OCI-M1 (cell line): ENCODE measurements at regions not wholly inside any gene's neighbourhood (a gene's known extent, or its start where the extent isn't known, plus 50 kb on each side); places are given as distances from the start of the nearest gene placed in this dataset.

ENCODE experiments used
- DNase-seq: peaks from one replicate; lab custom pipeline; 2025; lab: John Stamatoyannopoulos, UW

DNA sequence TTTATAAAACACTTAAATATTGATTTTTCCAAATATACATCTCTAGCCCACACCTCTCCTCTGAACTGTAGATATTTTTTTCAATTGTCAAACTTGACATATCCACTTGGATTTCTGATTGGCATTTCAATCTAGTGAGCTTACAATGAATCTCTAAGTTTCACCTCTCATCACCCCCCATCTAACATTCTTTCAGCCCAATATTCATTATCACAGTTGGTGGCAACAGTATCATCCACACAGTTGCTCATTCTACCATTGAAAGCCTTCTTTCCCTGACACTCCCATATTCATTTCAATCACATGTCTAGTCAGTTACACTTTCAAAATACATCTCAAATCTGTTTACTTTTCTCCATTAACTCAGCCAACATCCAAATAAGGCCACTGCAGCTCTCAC is 385.2 kb downstream of the PCDH20 start:
- DNase-seq = no peak

DNA sequence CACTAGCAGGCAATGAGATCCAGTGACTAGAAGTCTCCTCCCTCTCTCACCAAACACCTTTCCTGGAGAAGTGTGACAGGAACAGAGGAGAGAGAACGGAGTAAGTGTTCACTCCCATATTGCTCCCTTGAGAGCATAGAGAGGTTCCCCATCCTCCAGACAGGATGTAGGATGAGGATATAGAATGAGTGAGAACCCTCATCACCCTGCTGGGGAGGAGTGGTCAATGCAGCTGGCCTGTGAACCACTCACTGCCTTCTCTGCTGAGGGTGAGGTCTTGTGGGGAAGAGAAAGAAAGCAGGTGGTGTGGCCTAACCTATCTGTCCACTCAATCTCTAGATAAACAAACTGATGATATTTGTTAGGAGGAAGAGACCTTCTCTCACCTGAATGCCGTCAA is 386.6 kb downstream of the PCDH20 start:
- no peak for DNase-seq

DNA sequence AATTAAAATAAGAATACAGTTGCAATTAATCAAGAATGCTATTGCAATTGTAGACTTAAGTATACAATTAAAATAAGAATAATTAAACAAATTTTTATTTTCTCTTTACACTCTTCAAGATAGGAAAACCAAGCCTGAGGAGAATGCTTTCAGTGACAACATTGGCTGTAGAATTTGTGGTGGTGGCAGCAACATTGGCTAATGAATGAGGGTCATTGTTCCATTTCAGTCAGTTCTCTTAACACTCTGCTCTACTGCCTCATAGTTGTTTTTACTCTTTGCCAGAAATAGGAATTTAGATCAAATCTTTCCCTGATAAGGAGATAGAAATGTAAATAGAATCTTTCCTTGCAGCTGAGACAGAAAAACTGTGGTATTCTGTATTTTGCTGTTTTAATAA is 391.6 kb downstream of the PCDH20 start:
- DNase-seq = no peak

DNA sequence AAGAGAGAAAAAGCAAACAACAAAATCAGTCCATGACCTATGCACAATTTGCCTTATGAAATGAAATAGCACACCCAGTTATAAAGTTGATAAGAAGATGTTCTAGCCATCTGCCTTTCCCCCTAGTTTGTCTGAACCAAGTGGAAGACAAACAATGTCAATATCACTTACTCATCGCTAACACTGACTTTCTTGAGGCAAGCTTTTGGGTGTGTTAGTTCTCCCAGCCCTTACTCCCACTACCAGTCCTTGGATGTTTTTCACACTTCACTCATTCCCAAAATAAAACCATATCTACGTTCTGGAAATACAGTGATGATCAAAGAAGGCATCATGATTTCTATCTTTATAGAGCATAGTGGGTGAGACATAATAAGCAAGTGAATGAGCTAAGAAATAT is 393.8 kb downstream of the PCDH20 start:
- no peak for DNase-seq

DNA sequence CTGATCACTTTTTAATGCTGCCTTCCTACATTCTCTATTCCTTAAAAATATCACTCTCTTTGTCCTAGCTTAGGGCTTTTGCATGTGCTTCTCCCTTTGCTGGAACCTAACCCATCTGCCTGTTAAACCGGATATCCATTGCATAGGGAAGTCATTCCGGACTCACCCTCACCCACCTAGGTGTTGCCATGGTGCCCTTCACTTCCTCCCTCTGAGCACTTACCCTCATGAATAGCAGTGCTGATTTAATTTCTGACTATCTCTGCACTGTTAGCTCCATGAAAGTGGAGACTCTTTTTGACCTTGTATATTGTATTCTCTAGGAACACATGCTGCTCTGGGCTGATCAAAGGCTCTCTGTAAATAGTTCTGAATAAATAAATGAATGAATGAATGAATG is 401.9 kb downstream of the PCDH20 start:
- DNase-seq = peak; percentile 37

DNA sequence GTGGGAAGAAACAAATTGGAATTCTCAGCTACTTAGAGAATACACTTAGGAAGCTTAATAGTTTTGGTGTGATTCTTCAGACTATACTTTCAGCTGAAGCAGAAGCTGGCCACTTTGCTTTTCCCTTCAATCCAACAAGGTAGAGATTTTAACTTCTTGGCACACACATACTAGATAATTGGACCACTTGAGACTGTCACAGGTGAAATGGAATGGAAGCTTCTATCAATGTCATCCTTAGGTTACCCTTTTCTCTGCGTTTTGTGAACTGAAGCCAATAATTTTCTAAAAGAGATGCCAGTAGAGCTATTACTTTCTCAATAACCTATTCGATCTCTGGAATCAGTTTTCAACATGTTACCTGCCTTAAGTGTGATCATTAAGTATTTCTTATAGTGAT is 405.3 kb downstream of the PCDH20 start:
- no peak for DNase-seq

DNA sequence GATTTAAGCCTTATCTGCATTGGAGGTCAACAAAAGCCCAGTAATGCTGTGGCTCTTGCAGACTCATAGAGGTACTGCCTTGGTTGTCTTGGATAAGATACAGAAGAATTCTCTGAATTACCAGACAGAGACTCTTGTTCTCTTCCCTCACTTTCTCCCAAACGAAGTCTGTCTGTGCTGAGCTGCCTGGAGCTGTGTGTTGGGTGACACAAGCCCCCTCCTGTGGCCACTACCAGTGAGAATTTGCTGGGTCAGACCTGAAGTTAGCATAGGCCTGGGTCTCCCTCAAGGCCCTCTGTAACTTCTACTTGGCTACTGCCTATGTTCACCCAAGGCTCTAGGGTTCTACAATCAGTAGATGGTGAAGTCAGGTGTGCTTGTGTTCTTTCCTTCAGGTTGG is 413.0 kb downstream of the PCDH20 start:
- no peak for DNase-seq

DNA sequence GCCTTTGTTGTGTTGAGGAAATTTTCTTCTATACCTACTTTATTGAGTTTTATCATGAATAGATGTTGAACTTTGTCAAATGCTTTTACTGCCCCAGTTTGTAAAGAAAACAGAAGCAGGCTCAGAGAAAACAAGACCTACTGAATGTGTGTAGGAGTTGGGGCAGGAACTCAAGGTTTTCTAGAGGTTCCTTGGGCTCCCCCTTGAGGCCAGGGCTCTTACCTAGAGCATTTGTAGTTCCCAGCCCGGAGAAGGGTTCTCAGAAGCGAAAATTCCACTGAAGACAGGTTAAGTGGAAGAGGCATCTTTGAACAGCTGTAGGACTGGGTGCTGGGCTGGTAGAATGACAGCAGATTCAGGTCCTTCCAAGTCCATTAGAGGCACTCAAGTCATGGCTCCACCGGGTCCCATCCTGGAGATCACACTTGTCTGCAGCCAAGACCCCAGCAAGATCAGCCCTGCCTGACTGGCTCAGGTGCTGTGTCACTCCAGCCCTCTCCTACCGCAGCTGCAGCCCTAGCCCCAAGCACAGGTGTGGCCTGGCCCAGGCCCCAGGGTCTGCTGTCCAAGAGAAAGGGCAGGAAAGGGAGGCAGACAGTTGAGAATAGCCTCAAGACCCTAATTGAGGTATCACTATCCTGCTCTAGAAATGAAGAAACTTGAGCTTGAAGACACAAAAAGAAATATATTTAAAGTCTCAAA is 425.5 kb downstream of the PCDH20 start:
- DNase-seq = peak; percentile 80

DNA sequence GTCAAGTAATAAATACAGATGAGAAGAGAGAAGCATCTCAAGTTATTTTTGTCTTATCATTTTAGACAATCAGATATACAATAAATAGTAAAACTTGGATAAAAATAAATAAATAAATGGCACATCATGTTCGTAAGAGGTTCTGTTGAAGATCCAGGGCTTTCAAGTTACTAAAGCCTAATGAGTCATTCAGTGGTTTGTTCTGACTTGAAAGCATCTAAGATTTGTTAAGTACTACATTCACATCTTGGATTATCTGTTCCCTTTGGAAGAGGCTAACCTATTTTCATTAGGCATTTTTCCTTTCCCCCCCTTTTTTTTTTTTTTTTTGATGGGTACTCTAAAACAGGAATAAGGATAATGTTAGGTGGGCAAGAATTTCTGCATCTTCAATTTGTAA is 429.3 kb downstream of the PCDH20 start:
- no peak for DNase-seq

DNA sequence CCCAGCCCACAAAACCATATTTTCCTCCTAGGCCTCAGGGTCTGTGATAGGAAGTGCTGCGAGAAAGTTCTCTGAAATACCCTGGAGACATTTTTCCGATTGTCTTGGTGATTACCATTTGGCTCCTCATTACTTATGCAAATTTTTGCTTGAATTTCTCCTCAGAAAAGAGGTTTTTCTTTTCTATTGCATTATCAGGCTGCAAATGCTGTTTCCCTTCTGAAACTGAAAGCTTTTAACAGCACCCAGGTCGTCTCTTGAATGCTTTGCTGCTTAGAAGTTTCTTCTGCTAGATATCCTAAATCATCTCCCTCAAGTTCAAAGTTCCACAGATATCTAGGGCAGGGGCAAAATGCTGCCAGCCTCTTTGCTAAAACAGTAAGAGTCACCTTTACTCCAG is 434.2 kb downstream of the PCDH20 start:
- no peak for DNase-seq

DNA sequence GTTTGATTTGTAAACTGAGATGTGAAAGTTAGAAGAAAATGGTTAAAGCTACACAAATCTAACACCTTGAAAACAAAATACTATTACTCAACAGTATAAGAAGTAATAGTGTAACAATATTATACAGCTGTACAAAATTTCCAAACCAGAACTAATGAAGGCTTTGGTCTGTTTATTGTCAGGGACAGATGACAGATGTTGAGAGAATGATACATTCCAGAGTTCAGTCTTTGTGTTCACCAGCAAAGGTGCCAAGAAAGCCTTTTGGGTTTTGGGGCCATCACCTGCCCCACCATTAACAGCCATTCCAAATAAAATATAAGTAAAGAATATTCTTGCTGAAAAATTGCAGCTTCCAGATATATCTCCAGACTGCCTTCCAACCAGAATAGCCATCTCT is 439.3 kb downstream of the PCDH20 start:
- no peak for DNase-seq

DNA sequence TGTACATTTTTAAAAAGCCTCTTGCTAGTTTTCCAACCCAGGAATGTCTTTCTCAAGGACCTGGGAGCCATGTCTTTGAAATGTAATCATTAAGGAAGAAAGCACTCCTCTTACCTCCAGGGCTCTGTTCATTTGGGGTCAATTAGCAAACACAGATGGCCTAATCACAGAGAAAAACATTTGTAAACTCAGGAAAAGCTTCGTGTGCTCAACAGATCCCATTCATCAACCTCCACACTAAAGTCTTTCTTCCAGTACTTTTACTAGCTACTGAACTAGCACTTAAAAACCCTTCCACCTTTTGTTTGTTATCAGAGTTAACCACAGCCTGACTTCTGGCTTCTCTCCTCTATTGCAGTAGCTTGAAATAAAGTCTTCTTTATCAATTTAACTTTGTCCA is 441.4 kb downstream of the PCDH20 start:
- DNase-seq = no peak

DNA sequence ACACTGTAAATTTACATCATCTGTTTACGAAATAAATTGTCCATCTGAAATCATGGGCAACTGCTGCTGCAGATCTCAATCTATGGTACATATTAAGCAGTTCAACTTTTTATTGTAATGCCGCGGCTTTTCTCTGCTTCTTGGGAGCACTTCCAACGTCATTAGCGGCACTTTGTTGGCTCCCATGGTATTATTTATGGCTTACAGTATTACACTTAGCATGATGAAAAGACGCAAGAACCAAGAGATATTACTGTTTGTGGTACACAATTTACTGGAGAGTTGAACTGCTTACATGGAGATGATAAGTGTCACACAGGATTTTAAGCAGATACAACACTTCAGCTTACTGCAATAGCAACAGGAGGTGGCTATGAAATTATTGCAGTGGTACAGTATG is 442.1 kb downstream of the PCDH20 start:
- no peak for DNase-seq

DNA sequence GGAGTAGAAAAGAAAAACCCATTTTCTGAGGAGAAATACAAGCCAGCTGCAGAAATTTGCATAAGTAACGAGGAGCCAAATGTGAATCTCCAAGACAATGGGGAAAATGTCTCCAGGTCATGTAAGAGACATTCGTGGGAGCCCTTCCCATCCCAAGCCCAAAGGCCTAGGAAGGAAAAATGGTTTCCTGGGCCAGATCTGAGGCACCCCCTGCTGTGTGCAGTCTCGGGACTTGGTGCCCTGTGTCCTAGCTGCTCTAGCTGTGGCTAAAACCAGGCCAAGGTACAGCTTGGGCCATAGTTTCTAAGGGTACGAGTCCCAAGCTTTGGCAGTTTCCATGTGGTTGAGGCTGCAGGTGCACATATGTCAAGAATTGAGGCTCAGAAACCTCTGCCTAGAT is 444.9 kb downstream of the PCDH20 start:
- no peak for DNase-seq

DNA sequence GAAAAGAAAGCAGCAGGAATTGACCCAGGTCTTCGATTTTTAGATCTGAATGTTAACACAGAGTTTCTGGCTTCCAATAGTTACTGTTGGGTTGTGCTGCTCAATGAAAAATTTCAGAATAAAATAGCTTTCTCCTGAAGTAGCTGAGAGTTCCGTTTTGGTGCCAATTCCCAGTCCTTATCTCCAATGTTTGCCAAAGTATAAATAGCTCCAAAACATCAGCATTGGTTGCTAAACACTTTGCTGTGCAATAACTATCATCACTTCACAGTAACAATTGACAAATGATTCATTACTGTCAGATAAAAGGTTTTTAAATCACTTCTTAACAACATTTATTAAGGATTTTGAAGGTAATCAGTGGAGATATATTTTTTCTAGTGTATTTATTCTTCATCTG is 446.0 kb downstream of the PCDH20 start:
- no peak for DNase-seq

DNA sequence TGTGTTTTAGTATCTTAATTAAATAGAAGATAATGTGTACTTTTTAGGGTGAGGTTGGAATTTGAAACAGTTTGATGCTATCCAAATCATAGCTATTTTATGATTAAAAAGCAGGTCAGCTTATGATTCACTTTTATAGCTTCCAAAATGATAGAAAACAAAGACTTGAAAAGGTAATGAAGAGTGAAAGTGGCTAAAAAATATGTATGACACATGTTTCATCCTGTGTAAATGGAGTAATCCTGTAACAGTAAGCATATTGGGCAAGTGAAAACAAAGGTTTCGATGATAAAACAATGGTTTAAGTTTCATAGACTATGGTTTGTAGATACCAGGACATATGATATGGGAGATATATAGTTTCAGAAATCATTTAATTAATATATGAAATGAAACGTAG is 456.2 kb downstream of the PCDH20 start:
- DNase-seq = no peak

DNA sequence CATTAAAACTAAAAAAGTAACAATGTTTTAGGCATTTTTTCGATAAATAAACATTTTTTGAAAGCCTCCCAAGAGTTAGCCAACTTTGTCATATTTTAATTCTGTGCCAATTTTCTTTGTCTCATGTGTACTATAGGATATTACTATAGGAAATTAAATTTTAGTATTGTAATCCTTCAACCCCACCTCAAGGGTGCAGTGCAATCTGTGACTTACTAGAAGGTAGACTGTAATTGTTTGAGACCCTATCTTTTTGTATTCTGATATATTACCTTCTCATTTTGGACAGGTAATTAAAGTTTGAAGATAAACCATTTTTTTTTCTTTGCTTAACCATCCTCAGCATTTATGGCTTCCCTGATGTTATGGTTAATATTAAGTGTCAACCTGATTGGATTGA is 457.8 kb downstream of the PCDH20 start:
- peak; percentile 21 for DNase-seq

DNA sequence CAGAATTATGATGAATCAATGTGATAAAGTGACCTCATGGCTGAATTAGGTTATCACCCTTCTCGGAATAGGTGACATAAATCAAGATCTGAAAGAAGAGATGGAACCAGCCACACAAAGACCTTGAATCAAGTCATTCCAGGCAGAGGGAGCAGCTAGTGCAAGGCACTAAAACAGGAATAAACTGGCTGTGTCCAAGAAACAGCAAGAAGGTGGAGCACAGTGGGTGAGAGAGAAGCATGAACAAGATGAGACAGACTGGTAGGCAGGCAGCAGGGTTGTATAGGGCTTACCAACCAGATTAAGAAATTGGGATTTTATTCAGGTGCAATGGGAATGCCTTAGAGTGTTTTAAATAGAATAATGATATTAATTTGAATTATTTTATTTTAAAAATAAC is 470.3 kb downstream of the PCDH20 start:
- no peak for DNase-seq

DNA sequence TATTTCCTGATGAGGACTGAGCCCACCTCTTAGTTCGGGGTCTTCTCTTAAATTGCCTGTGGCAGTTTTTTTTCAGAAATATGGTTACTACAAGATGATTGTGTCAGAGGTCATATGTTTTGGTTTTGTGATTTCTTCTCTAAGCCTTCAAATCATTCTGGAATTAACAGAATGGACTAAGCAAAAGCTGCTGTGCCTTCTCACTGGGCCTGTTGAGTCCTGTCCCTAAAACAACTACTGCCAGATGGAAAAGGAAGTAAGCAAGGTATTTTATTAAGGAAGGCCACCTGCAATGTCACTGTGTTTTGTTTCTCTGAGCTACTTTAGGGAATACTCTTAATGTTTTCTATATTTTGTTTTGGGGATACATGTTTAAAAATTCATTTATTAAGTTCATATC is 470.8 kb downstream of the PCDH20 start:
- DNase-seq = no peak

DNA sequence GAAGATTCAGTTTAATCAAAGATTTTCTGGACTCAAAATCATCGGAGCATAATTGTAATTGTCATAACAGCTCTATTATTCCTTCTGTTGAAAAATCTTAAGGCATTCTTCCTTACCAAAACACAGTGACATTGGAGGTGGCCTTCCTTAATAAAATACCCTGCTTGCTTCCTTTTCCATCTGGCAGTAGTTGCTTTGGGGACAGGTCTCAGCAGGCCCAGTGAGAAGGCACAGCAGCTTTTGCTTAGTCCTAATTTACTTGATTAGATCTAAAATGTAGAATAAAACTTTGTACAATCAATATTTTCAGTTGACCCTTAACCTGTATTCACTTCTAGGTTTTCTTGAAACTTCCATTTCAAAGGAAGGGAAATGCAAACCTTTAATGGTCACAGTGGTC is 471.6 kb downstream of the PCDH20 start:
- DNase-seq = no peak

DNA sequence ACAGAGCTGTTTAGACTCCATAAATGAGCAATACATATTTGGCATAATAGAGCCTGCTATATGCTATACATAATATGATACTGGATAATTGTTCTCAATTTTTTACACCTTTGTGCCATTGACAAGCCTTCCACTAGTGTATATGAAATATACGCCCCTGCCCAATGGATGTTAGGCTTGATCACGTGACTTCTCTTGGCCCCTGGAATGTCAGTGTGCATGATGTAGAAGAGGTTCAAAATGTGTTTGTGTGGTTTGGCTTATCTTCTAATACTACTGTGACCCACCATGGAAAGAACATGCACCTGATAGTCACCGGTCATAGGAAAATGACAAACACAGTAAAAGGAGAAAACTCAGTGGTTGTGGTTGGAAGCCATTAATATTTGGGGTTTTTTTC is 479.4 kb downstream of the PCDH20 start:
- DNase-seq = no peak

DNA sequence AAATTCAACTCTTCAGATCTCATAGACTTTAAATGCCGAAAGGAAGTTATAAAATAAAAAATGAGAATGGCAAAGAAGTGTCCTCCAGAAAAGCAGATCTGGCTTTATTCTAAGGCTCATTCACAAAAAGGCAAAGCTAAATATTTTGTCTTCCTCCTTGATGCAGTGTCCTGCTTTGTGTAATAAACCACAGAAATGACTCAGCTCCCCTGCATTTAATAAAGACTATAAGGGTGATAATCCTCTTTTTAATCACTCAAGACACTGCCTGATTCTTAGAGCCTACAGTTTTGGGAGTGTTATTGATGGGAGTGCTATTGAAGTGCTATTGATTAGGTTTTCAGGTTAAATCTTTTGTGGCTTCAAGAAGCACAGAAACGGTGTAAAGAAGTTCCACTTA is 482.0 kb downstream of the PCDH20 start:
- peak; percentile 56 for DNase-seq

DNA sequence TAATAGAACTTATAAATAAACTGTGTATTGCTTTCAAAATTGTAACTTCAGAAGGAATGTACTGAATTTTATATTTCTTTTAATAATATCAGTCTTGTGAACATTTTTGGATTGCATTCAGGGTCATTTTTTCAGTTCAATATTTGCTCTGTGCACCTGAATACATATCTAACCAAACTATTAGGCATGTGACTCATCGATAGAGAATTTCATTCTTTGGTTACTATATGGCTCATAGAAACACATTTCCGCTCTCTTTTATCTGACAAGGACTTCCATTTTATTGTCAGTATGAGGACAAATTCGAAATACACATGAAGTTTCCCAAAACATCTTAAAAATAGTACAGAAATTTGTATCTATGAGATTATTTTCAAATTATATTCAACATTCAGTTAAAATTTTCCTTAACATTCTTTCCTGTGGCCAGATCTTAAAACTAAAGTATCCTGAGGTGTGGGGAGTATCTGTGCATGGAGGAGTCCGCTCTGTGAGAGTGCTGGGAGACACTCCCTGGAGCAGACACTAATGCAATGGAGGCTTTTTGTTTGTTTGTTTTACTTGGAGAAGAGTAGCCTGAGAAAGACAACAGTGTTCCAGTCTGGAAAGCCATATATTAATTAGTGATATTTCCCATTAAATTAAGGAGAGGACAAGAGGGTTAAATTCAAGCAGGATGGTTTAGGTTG is 483.6 kb downstream of the PCDH20 start:
- no peak for DNase-seq

DNA sequence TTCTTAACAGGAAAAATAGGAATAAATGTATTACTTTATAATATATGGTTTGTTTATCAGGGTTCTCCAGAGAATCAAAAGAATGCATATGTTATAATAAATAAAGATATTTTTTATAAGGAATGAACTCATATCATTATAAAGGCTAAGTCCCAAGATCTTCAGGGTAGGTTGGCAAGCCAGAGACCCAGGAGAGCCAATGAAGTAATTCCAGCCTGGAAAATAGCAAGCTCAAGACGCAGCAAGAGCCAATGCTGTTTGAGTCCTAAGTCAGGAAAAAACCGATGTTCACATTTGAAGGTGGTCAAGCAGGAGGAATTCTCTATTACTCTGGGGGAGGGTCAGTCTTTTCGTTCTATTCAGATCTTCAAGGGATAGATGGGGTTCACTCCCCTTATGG is 490.0 kb downstream of the PCDH20 start:
- DNase-seq = no peak
